HG03575 (cell line): ENCODE measurements at regions not wholly inside any gene's neighbourhood (a gene's known extent, or its start where the extent isn't known, plus 50 kb on each side); places are given as distances from the start of the nearest gene placed in this dataset.

Source experiments
- ATAC-seq: cut with Tn5 transposase; IDR thresholded peaks from one replicate; pipeline ENCODE4 v1.9.1; 2021; ENCODE audit not compliant: unreplicated experiment, insufficient number of reproducible peaks, low FRiP score; ENCODE audit errors: extremely low read depth

- ATAC-seq = no peak
Observed at GRCh38 chr18:24659827-24660720, 199.6 kb downstream of the HRH4 start.

GRCh38 chr18:24660956-24661355, 200.5 kb downstream of the HRH4 start:
- ATAC-seq = no peak

DNA sequence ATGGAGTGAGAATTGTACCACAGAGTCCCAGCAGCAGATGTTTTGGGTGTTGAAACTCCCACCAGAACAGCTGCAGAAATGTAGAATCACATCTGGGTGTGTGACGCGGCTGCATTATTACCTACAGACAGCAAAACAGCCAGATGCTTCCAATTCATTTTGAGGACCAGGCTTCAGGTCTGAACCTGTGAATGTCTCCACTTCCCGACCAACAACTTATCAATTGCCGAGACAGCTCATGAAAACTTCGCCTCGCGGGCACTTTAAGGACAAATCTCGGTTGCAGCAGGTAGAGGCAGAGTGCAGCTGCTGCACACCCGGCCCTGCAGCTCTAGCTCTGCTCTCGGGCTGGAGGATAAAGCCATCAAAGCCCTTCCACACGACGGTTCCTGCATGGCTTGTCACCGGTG, 202.0 kb downstream of the HRH4 start:
- ATAC-seq = no peak

DNA sequence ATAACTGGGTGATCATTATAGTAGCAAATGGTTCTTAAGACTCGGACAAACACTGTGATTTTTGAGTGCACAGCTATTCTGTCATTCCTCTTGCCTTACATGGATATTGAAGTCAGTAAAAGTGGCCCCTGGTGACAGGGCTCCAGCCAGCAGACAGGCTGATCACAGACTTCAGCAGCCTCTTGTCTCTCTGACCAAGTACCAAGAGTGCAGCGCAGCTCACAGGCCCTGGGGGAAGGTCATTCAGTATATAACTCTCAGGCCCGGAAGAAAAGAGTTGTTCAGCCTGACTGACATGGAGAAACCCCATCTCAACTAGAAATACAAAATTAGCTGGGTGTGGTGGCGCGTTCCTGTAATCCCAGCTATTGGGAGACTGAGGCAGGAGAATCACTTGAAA, 202.6 kb downstream of the HRH4 start:
- ATAC-seq = no peak

DNA sequence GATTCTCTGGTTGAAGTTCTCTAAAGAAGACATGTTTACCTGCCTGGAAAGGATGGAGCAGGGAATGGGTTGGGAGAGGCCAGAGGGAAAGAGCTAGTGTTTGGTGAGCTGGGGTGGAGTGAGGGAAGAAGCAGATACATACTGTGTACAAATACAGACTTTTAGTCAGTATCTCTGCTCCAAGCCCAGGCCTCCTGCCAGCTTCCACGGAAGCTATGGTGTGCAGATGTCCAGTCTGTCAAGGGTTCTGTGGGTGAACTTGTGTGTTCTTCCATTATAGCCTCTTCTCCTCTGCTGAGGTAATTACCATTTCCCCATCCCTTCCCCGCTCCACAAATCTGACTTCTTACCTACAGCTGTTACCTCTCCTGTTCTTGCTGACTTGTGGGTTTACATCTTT, 208.6 kb downstream of the HRH4 start:
- no peak for ATAC-seq

GRCh38 chr18:24669502-24669901, 209.1 kb downstream of the HRH4 start:
- no peak for ATAC-seq

GRCh38 chr18:24672165-24672941, 211.9 kb downstream of the HRH4 start:
- ATAC-seq = no peak

DNA sequence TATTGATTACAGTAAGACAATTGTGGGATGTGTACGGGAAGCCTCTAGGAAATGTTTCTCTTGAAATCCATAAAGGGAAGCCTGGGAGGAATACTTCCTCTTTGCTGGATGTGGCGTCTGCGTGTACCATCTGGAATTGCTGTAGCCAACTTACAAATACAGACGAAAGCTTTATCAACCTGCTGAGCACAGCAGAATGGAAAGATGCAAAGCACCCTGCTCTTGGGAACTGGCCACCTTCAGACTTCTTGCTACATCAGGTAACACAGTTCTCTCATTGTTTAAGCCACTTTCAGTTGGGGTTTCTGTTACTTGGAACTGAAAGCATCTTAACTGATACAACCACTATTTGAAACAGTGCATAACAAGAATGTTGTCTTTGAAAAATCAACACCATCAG, 213.8 kb downstream of the HRH4 start:
- no peak for ATAC-seq

- ATAC-seq = no peak
Observed at GRCh38 chr18:24674605-24675004, 214.2 kb downstream of the HRH4 start.

- no peak for ATAC-seq
Observed at GRCh38 chr18:24677011-24677410, 216.6 kb downstream of the HRH4 start.

DNA sequence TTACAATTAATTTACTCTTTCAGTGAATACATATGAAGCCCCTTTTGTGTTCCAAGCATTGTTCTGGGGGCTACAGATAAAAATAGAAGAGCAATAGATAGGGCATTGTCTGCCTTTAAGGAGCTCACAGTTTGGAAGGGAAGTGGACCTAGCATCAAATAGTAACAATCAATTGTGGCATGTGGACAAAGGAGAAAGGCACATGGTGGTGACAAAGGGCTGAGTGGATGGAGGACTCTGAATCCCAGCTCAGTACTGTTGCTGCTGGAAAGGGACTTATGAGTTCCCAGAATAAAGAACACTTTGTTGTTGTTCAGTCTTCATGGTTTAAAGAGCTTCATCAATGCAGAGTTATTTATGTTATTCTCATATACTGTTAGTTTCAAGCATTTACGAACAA, 217.7 kb downstream of the HRH4 start:
- no peak for ATAC-seq

- no peak for ATAC-seq
Observed at GRCh38 chr18:24678626-24679025, 218.2 kb downstream of the HRH4 start.

- no peak for ATAC-seq
Observed at GRCh38 chr18:24679062-24679461, 218.6 kb downstream of the HRH4 start.

DNA sequence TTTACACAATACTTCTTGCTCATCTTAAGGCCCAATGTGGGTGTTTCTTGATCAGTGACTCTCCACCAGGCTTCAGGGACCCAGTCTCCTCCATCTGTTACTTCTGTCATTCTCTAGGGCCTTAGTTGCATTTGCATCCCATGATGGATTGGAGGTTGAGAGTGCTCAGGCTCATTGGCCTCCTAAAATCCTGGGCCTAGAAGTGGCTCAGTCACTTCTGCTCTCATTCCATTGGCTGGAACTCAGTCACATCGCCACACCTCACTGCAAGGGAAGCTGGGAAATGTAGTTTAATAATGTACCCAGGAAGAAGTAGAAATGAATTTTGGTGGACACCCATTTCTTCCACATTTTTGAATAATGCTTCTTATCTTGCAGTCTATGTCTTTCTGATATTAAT, 223.5 kb downstream of the HRH4 start:
- no peak for ATAC-seq

GRCh38 chr18:24685254-24685959, 225.0 kb downstream of the HRH4 start:
- ATAC-seq = no peak

DNA sequence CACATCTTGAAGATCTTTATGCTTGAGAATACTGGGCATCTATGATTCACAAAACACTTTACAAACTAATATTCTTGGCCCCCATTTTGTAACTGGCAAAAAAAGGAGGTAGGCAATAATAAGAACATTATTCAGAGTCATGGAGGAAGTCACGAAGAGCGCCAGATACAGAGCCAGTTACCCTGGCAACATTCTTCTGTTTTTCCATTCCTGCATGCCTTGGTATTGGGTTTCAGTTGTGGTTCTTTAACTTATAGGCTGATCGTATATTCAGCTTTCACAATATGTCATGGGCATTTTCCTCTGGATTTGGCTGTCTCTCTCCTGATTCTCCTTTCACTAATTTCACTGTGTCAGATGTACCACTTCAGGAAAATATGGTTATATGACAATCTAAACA, 234.7 kb downstream of the HRH4 start:
- ATAC-seq = no peak

- no peak for ATAC-seq
Observed at GRCh38 chr18:24702001-24702515, 241.6 kb downstream of the HRH4 start.

GRCh38 chr18:24703316-24703715, 242.9 kb downstream of the HRH4 start:
- no peak for ATAC-seq

DNA sequence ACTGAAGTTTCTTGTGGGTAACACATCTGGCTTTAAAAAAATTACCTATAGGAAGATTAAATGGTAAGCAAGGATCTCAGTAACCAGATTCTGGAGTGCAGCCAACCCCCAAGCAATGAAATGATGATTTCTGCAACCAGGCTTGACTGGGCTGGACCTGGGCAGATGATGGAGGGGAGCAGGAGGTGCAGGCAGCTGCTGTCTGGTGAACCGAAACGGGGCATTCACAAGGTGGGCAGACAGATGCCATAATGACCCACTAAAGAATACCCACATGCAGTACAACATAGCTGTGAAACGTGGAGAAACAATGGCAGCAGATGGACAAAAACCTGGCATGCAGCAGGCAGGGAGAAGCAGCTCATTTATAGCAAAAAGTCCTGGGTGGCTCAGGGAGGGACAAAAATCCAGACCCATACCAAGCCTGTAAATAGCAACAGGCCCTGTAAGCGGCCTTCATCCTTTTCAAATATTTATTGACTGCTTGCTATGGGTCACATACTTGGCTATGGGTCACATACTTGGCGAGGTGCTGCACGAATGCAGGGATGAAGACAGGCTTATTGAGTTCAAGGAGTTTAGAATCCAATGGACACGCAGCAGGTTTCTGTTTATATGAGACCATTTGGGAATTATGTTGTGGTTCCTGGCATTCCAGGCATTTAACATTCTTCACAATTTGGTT, 244.7 kb downstream of the HRH4 start:
- no peak for ATAC-seq
